H9 (cell line): ENCODE measurements at regions not wholly inside any gene's neighbourhood (a gene's known extent, or its start where the extent isn't known, plus 50 kb on each side); places are given as distances from the start of the nearest gene placed in this dataset.
"Not testable (repeated sequence)": the region's sequence is repeated elsewhere in the genome, so short reads cannot be mapped to it uniquely, and the experiment has no call there.

Experiments used
- DNase-seq: peaks from one replicate; pipeline ENCODE4 v3.0.0-alpha.2; 2017
- H2AFZ ChIP-seq: one replicate; pipeline ENCODE4 v1.6.1; 2013; ENCODE audit warnings: mild to moderate bottlenecking, low read length, control low read depth, moderate library complexity
- H2AK5ac ChIP-seq: 2 replicates; pipeline ENCODE4 v1.6.1; 2013; ENCODE audit warnings: low read length, control low read depth, mixed read lengths; ENCODE audit not compliant: insufficient read length
- H2BK120ac ChIP-seq: one replicate; pipeline ENCODE4 v1.6.1; 2013; ENCODE audit warnings: low read depth, mild to moderate bottlenecking, low read length, control low read depth, inconsistent platforms; ENCODE audit not compliant: poor library complexity, severe bottlenecking
- H2BK12ac ChIP-seq: 2 replicates; pipeline ENCODE4 v1.6.1; 2013; ENCODE audit warnings: low read length, control low read depth, mixed read lengths, low read depth; ENCODE audit not compliant: insufficient read length
- H2BK15ac ChIP-seq: 2 replicates; pipeline ENCODE4 v1.6.1; 2013; ENCODE audit warnings: low read depth, low read length, control low read depth
- H2BK20ac ChIP-seq: one replicate; pipeline ENCODE4 v1.6.1; 2013; ENCODE audit warnings: low read depth, mild to moderate bottlenecking, low read length, control low read depth, inconsistent platforms; ENCODE audit not compliant: poor library complexity, severe bottlenecking
- H2BK5ac ChIP-seq: 2 replicates; pipeline ENCODE4 v1.6.1; 2013; ENCODE audit warnings: low read length, control low read depth, mixed read lengths; ENCODE audit not compliant: insufficient read length
- H3K14ac ChIP-seq: 2 replicates; pipeline ENCODE4 v1.6.1; 2013; ENCODE audit warnings: low read length, control low read depth; ENCODE audit not compliant: insufficient read depth
- H3K18ac ChIP-seq: 2 replicates; pipeline ENCODE4 v1.6.1; 2013; ENCODE audit warnings: low read depth, mild to moderate bottlenecking, mixed read lengths, low read length, control low read depth; ENCODE audit not compliant: insufficient read length
- H3K23ac ChIP-seq: 2 replicates; pipeline ENCODE4 v1.6.1; 2013; ENCODE audit warnings: low read length, control low read depth, mixed read lengths, low read depth; ENCODE audit not compliant: insufficient read length
- H3K23me2 ChIP-seq: 2 replicates; pipeline ENCODE4 v1.6.1; 2013; ENCODE audit warnings: low read depth, mild to moderate bottlenecking, mixed read lengths, low read length, control low read depth; ENCODE audit not compliant: insufficient read length, poor library complexity, severe bottlenecking
- H3K27ac ChIP-seq: 2 replicates; pipeline ENCODE4 v1.5.1; 2013; ENCODE audit warnings: low read length, control low read depth, mixed read lengths, low read depth; ENCODE audit not compliant: insufficient read length
- H3K27me3 ChIP-seq: 2 replicates; pipeline ENCODE4 v1.6.1; 2013; ENCODE audit warnings: low read length, control low read depth, inconsistent platforms; ENCODE audit not compliant: insufficient read depth
- H3K4ac ChIP-seq: 2 replicates; pipeline ENCODE4 v1.6.1; 2013; ENCODE audit warnings: low read depth, mild to moderate bottlenecking, control low read depth, inconsistent platforms, low read length, moderate library complexity
- H3K4me1 ChIP-seq: 2 replicates; pipeline ENCODE4 v1.6.1; 2013; ENCODE audit warnings: low read length, control low read depth, inconsistent platforms; ENCODE audit not compliant: insufficient read depth
- H3K4me2 ChIP-seq: 2 replicates; pipeline ENCODE4 v1.6.1; 2013; ENCODE audit warnings: low read length, control low read depth, mixed read lengths; ENCODE audit not compliant: insufficient read length, insufficient read depth
- H3K56ac ChIP-seq: 2 replicates; pipeline ENCODE4 v1.6.1; 2013; ENCODE audit warnings: low read depth, mild to moderate bottlenecking, mixed read lengths, low read length, control low read depth; ENCODE audit not compliant: insufficient read length
- H3K79me1 ChIP-seq: 2 replicates; pipeline ENCODE4 v1.6.1; 2013; ENCODE audit warnings: low read depth, mild to moderate bottlenecking, moderate library complexity, low read length, control low read depth, inconsistent platforms; ENCODE audit not compliant: insufficient read depth, poor library complexity, severe bottlenecking
- H3K79me2 ChIP-seq: 2 replicates; pipeline ENCODE4 v1.6.1; 2013; ENCODE audit warnings: low read length, control low read depth, inconsistent platforms; ENCODE audit not compliant: insufficient read depth
- H3K9ac ChIP-seq: 2 replicates; pipeline ENCODE4 v1.6.1; 2013; ENCODE audit warnings: low read length, control low read depth, mixed read lengths; ENCODE audit not compliant: insufficient read length; ENCODE audit errors: extremely low read depth
- H3K9me3 ChIP-seq: one replicate; pipeline ENCODE4 v1.6.1; 2013; ENCODE audit warnings: low read depth, low read length, inconsistent platforms; ENCODE audit not compliant: control insufficient read depth
- H3T11ph ChIP-seq: one replicate; pipeline ENCODE4 v1.6.1; 2013; ENCODE audit warnings: mild to moderate bottlenecking, low read length, control low read depth, inconsistent platforms
- H4K20me1 ChIP-seq: one replicate; pipeline ENCODE4 v1.6.1; 2013; ENCODE audit not compliant: control insufficient read depth, insufficient read length, insufficient read depth
- H4K5ac ChIP-seq: 2 replicates; pipeline ENCODE4 v1.6.1; 2013; ENCODE audit warnings: low read depth, mild to moderate bottlenecking, mixed read lengths, low read length, control low read depth; ENCODE audit not compliant: insufficient read length
- H4K8ac ChIP-seq: replicated peaks from 2 replicates; pipeline ENCODE4 v1.6.1; 2013; ENCODE audit warnings: low read length, control low read depth, mixed read lengths, low read depth; ENCODE audit not compliant: insufficient read length
- H4K91ac ChIP-seq: 2 replicates; pipeline ENCODE4 v1.6.1; 2013; ENCODE audit warnings: low read depth, mild to moderate bottlenecking, moderate library complexity, mixed read lengths, low read length, control low read depth; ENCODE audit not compliant: insufficient read length
- H3K27ac Mint-ChIP-seq, 3 experiments: 2 replicates in 2 of 3; 3 replicates in 1 of 3; pipeline ENCODE4 v1.8.0; 2020 to 2021; ENCODE audit warnings: mixed read lengths in 3 of 3, mild to moderate bottlenecking in 1 of 3, moderate library complexity in 1 of 3
- H3K27me3 Mint-ChIP-seq: 2 replicates; pipeline ENCODE4 v1.8.0; 2021; ENCODE audit warnings: low read depth, mild to moderate bottlenecking, moderate library complexity, mixed read lengths
- H3K36me3 Mint-ChIP-seq, 3 experiments: 2 replicates in 2 of 3; 3 replicates in 1 of 3; pipeline ENCODE4 v1.8.0; 2020 to 2021; ENCODE audit warnings: low read depth in 3 of 3, mixed read lengths in 3 of 3; ENCODE audit not compliant: insufficient read depth in 1 of 3
- H3K4me1 Mint-ChIP-seq, 2 experiments: 2 replicates each; pipeline ENCODE4 v1.8.0; 2020; ENCODE audit warnings: mixed read lengths in 2 of 2
- H3K4me3 Mint-ChIP-seq, 2 experiments: 2 replicates in 1 of 2; 3 replicates in 1 of 2; pipeline ENCODE4 v1.8.0; 2020 to 2021; ENCODE audit warnings: mild to moderate bottlenecking in 2 of 2, mixed read lengths in 2 of 2, moderate library complexity in 1 of 2
- H3K9me3 Mint-ChIP-seq, 2 experiments: 2 replicates in 1 of 2; 3 replicates in 1 of 2; pipeline ENCODE4 v1.8.0; 2020; ENCODE audit warnings: mild to moderate bottlenecking in 2 of 2, mixed read lengths in 2 of 2, moderate library complexity in 1 of 2
- CTCF ChIP-seq: fragments of 200-600 bp; sonication (generic); conservative IDR thresholded peaks from 3 replicates; pipeline ENCODE4 v1.8.0; 2021; ENCODE audit warnings: antibody characterized with exemption, mild to moderate bottlenecking
- WGBS: extraction: QIAGEN DNeasy Blood & Tissue Kit; methylation state at CpG from one replicate; pipeline ENCODE4 v1.1.7; 2013; ENCODE audit warnings: missing lambda C conversion rate, low lambda C conversion rate, mixed read lengths; ENCODE audit not compliant: insufficient read length; ENCODE audit errors: extremely low coverage; 5-methylcytosine and 5-hydroxymethylcytosine counted together

DNA sequence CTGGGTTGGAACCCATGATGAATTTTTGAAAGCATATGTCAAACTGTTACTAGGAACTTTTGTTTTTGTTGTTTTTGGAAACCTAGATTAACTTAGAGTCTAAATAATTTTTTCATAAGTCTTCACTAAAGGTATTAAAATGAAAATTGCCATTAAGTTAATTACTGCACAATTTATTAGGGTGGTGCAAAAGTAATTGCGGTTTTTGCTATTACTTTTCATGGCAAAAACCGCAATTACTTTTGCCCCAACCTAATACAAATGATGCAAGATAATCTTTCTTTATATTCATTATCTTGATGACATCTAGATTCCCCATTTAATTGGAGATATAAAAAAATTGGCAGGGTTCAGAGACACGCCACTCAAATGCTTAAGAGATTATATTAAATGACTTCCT is 145.0 kb upstream of the PKP2 start:
- DNase-seq = no peak
- Histone ChIP-seq H2BK120ac (no peak overlapping the region), H3K56ac (no peak overlapping the region), H3K9me3 (no peaks in the 10 kb centered on the region), H2AK5ac (no peak overlapping the region), H2BK20ac (no peak overlapping the region), H2BK15ac (no peak overlapping the region), H2BK5ac (no peak overlapping the region), H3K14ac (no peak overlapping the region), H3K79me2 (no peaks in the 10 kb centered on the region), H3K18ac (no peak overlapping the region), H3K4me1 (no peaks in the 10 kb centered on the region), H3K23me2 (no peaks in the 10 kb centered on the region), H2AFZ (no peak overlapping the region), H3K27ac (no peak overlapping the region), H4K5ac (no peak overlapping the region), H3K79me1 (no peaks in the 10 kb centered on the region), H2BK12ac (no peak overlapping the region), H3T11ph (no peak overlapping the region), H3K9ac (no peak overlapping the region), H3K4ac (no peak overlapping the region), H4K91ac (no peak overlapping the region), H3K23ac (no peak overlapping the region), H3K27me3 (no peaks in the 10 kb centered on the region), H4K20me1 (no peaks in the 10 kb centered on the region), H4K8ac (no peak overlapping the region), H3K4me2 (no peak overlapping the region)
- WGBS = no CpG with 5 or more reads among the region's 3 CpGs
- no peak for TF ChIP-seq CTCF
- Mint-ChIP-seq H3K27me3 (no peaks in the 10 kb centered on the region), H3K36me3 (peaks cover 0 to 9% (median 5%) of the 10 kb centered on the region in 3 experiments; a peak in 4 of 7 replicates), H3K27ac (no peak overlapping the region), H3K9me3 (peaks cover 6 to 14% of the 10 kb centered on the region in 2 experiments), H3K4me3 (no peak overlapping the region), H3K4me1 (peaks cover 3 to 4% of the 10 kb centered on the region in 2 experiments; a peak in 1 of 4 replicates)

GRCh38 chr12:33033999-33034398 is 137.4 kb upstream of the PKP2 start:
- H3K4me1 Mint-ChIP-seq, H3K4me2 ChIP-seq, H3K14ac ChIP-seq, H3K27ac ChIP-seq, H2AK5ac ChIP-seq, H3K27me3 ChIP-seq, H2BK20ac ChIP-seq, H3K79me2 ChIP-seq, H3K4ac ChIP-seq, H3K23me2 ChIP-seq, H3K9ac ChIP-seq, H2BK5ac ChIP-seq, H2BK15ac ChIP-seq, H3K23ac ChIP-seq, H2AFZ ChIP-seq, H3T11ph ChIP-seq, H3K56ac ChIP-seq, H3K18ac ChIP-seq, H4K20me1 ChIP-seq, H4K5ac ChIP-seq, H3K79me1 ChIP-seq, H3K4me3 Mint-ChIP-seq, DNase-seq, H4K91ac ChIP-seq, H4K8ac ChIP-seq, H2BK12ac ChIP-seq, H3K27ac Mint-ChIP-seq, H2BK120ac ChIP-seq, H3K4me1 ChIP-seq, H3K27me3 Mint-ChIP-seq: not testable (repeated sequence)
- H3K9me3 ChIP-seq = peaks cover 15% of the 10 kb centered on the region
- WGBS = no CpG with 5 or more reads among the region's 19 CpGs
- Mint-ChIP-seq H3K9me3 (peaks cover 47 to 53% of the 10 kb centered on the region in 2 experiments), H3K36me3 (peaks cover 14 to 20% (median 20%) of the 10 kb centered on the region in 3 experiments)
